ENCODE measurements at regions not wholly inside any gene's neighbourhood (a gene's known extent, or its start where the extent isn't known, plus 50 kb on each side); places are given as distances from the start of the nearest gene placed in this dataset.

DNA sequence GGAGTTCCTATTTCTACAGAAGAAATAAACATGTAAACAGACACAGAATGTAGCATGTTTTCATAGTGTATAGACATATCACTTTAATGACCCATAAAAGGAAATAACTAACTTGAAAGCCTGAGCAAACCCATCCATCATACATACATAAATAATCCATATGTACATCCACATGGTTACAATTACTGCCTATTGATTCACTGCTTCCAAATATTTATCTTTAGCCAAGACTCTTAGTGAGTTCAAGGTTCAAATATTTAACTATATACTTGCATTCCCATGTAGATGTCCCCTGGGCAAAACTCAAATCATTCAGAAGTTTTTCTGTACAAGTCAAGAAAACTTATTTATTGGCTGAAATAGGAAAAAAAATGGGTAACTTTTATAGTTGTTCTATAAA, 95.4 kb downstream of the CCER1 start:
- H3K9ac ChIP-seq (ENCODE audit: low read depth in 2 of 2, low read length in 2 of 2) = no peak overlapping the region
- no peak overlapping the region for H3K27ac ChIP-seq
- H3K36me3 ChIP-seq = no peaks in the 10 kb centered on the region
- no peaks in the 10 kb centered on the region for H3K27me3 ChIP-seq
- H3K9me3 ChIP-seq = no peaks in the 10 kb centered on the region
- DNase-seq = no peak
- H3K4me3 ChIP-seq = no peak overlapping the region
- intact Hi-C loops (cut with DNase I) = loop anchor here (10.0 kb wide), 1 partner anchor 585 kb away; no protein-coding TSS in a partner anchor
- H3K4me1 ChIP-seq = no peaks in the 10 kb centered on the region
- TF ChIP-seq, protein P1, sequence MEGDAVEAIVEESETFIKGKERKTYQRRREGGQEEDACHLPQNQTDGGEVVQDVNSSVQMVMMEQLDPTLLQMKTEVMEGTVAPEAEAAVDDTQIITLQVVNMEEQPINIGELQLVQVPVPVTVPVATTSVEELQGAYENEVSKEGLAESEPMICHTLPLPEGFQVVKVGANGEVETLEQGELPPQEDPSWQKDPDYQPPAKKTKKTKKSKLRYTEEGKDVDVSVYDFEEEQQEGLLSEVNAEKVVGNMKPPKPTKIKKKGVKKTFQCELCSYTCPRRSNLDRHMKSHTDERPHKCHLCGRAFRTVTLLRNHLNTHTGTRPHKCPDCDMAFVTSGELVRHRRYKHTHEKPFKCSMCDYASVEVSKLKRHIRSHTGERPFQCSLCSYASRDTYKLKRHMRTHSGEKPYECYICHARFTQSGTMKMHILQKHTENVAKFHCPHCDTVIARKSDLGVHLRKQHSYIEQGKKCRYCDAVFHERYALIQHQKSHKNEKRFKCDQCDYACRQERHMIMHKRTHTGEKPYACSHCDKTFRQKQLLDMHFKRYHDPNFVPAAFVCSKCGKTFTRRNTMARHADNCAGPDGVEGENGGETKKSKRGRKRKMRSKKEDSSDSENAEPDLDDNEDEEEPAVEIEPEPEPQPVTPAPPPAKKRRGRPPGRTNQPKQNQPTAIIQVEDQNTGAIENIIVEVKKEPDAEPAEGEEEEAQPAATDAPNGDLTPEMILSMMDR (IDR thresholded peaks at IDR 0.05) = no peak

DNA sequence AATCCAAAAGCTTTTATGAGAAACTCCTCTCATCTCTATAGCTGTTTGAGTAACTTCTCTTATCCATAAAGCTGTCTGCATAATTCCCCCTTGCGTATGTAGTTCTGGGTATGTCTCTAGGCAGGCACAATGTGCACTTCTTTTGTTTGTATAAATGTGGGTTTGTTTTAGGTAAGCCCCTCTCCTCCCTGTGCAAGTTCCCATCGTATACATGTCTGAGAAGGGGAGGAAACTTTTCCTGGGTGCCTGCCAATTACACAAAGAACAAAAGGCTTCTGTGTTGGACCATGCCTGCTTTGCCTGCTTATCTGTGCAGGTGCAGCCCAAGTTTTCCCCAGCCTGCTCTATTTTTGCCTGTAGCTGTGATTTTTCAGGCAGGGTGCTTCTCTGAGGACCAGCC, 96.7 kb downstream of the CCER1 start:
- no peak overlapping the region for H3K27ac ChIP-seq

DNA sequence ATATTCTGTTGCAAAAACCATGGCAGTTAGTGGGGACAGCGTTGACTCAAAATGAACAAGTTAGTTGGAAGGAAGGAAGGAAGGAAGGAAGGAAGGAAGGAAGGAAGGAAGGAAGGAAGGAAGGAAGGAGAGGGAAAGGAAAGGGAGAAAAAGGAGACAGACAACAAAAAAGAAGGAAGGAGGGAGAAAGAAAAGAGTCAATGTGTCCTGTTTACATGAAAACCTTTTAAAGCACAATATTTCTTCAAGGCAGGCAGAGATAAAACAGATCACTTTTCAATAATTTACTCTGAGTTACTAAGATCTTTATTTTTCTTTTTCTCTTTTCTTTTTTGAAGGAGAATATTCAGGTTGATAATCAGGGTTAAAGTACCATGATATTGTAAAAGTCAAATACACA, 99.4 kb downstream of the CCER1 start:
- no peak for DNase-seq

More for the DNA sequence above, 96.7 kb downstream of the CCER1 start:
- no peaks in the 10 kb centered on the region for H3K4me1 ChIP-seq
- intact Hi-C loops (cut with DNase I) = loop anchor here (10.0 kb wide), 1 partner anchor 583 kb away; no protein-coding TSS in a partner anchor
- H3K9ac ChIP-seq (ENCODE audit: low read depth in 2 of 2, low read length in 2 of 2) = no peak overlapping the region
- peak; percentile 69 for DNase-seq
- H3K36me3 ChIP-seq = no peaks in the 10 kb centered on the region
- TF ChIP-seq, protein P1 (IDR thresholded peaks at IDR 0.05) = no peak
- no peaks in the 10 kb centered on the region for H3K27me3 ChIP-seq
- H3K9me3 ChIP-seq = no peaks in the 10 kb centered on the region
- no peak overlapping the region for H3K4me3 ChIP-seq

DNA sequence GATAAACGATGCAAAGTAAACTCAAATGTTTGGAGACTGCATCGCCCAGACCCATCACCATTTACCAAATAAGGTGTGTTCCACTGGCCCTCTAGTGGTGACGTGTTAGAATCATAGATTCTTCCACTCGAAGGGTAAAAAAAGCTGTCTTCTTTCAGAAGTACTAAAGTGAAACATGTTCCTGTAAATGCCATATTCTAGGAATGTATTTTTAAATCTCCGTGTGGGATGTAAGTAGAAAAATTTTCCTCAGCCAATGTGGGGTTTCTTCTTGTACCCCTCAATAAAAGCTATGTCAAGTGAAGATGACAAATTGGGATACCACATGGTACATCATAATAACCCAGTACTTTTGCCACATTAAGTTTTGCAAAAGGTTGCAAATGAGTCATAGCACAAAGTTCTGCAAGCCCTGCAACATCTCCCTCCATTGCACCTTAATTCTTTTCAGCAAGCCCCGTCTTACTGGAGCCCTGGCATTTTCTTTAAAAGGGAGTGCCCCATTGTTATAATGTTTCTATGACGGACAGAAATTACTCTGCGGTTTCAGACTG, 100.8 kb downstream of the CCER1 start:
- TF ChIP-seq, protein P1 (IDR thresholded peaks at IDR 0.05) = peak; percentile 70
- H3K4me3 ChIP-seq = no peak overlapping the region
- DNase-seq = peak; percentile 31
- intact Hi-C loops (cut with DNase I) = loop anchor here (10.0 kb wide), 1 partner anchor 579 kb away; no protein-coding TSS in a partner anchor
- H3K4me1 ChIP-seq = no peaks in the 10 kb centered on the region
- no peaks in the 10 kb centered on the region for H3K36me3 ChIP-seq
- H3K9ac ChIP-seq (ENCODE audit: low read depth in 2 of 2, low read length in 2 of 2) = no peak overlapping the region
- no peak overlapping the region for H3K27ac ChIP-seq
- no peaks in the 10 kb centered on the region for H3K9me3 ChIP-seq
- no peaks in the 10 kb centered on the region for H3K27me3 ChIP-seq

More for the DNA sequence above, 99.4 kb downstream of the CCER1 start:
- H3K9ac ChIP-seq (ENCODE audit: low read depth in 2 of 2, low read length in 2 of 2) = no peak overlapping the region
- no peaks in the 10 kb centered on the region for H3K27me3 ChIP-seq
- H3K9me3 ChIP-seq = no peaks in the 10 kb centered on the region
- no peaks in the 10 kb centered on the region for H3K4me1 ChIP-seq
- H3K4me3 ChIP-seq = no peak overlapping the region
- TF ChIP-seq, protein P1 (IDR thresholded peaks at IDR 0.05) = no peak
- intact Hi-C loops (cut with DNase I) = loop anchor here (10.0 kb wide), 1 partner anchor 581 kb away; no protein-coding TSS in a partner anchor
- no peak overlapping the region for H3K27ac ChIP-seq
- H3K36me3 ChIP-seq = no peaks in the 10 kb centered on the region

DNA sequence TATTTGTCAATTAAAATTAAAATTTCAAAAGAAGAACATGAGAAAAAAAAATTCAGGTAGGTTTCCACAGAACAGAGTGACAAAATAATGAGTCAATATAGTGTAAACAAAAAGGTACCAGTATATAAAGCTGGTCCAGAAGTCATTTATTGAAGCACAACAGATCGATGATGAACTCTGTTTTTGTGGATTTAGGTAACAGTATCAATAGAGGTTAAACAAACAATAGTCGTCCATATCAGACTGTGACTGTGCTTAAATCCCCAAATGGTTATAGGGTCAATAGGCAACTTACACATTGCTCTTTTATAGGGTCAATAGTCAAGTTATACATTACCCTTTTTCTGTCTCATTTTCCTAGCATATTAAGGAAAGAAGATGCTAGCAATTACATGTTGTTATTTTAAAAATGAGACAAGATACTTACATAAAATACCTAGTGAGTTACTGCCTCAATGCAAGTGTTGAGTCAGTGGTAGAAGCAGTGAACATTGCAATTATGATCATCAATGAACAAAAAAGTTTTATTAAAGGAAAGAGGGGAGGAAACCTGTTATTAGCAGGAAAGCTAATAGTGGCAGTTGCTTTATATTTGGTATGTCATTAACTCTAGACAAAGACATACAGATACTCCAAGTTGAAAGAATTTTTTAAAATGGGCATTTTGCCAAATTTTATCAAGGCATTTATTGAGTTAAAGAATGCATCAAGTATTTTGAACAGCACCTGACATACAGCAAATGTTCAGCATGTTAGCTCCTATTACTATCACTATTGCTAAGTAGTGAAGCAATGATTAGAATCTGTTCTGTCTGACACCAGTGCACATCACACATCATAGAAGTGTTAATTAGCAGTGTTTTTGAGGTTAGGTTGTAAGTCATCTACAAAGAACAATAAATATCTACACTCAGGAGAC, 102.9 kb downstream of the CCER1 start:
- TF ChIP-seq, protein P1 (IDR thresholded peaks at IDR 0.05) = no peak
- Histone ChIP-seq H3K27me3 (no peaks in the 10 kb centered on the region), H3K4me3 (no peak overlapping the region), H3K27ac (no peak overlapping the region), H3K36me3 (no peaks in the 10 kb centered on the region), H3K9me3 (no peaks in the 10 kb centered on the region), H3K4me1 (no peaks in the 10 kb centered on the region), H3K9ac (ENCODE audit: low read depth in 2 of 2, low read length in 2 of 2) (no peak overlapping the region)
- no peak for DNase-seq
- intact Hi-C loops (cut with DNase I) = loop anchor here (10.0 kb wide), 1 partner anchor 577 kb away; no protein-coding TSS in a partner anchor

All from colonic mucosa (tissue), 4 donors.